ENCODE measurements at regions not wholly inside any gene's neighbourhood (a gene's known extent, or its start where the extent isn't known, plus 50 kb on each side); places are given as distances from the start of the nearest gene placed in this dataset.

DNA sequence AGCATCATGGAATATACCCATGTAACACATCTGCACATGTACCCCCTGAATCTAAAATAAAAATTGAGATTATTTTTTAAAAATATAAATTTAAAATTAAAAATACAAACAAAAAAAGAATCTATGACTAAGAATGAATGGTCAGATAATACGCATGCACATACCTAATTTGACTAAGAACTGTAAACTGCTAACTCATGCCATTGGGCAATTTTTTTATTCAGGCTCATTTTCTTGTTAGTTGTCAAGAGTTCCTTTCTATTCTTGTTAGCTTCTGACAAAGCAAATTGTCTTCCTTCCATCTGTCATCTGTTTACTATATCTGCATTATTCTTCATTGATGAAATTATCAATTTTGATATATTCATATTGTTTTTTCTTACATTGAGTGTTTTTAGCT lies 69.5 kb upstream of the HAND1 start:
- TF ChIP-seq TOX (CRISPR knock-in tag; IDR thresholded peaks at IDR 0.05; ENCODE audit: borderline replicate concordance) = no peak
- no peak for TF ChIP-seq BACH2 (CRISPR knock-in tag; IDR thresholded peaks at IDR 0.05; ENCODE audit: borderline replicate concordance)
- TF ChIP-seq ESRRG (CRISPR knock-in tag; IDR thresholded peaks at IDR 0.05) = no peak
- TF ChIP-seq, protein P1, sequence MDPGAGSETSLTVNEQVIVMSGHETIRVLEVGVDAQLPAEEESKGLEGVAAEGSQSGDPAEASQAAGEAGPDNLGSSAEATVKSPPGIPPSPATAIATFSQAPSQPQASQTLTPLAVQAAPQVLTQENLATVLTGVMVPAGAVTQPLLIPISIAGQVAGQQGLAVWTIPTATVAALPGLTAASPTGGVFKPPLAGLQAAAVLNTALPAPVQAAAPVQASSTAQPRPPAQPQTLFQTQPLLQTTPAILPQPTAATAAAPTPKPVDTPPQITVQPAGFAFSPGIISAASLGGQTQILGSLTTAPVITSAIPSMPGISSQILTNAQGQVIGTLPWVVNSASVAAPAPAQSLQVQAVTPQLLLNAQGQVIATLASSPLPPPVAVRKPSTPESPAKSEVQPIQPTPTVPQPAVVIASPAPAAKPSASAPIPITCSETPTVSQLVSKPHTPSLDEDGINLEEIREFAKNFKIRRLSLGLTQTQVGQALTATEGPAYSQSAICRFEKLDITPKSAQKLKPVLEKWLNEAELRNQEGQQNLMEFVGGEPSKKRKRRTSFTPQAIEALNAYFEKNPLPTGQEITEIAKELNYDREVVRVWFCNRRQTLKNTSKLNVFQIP (CRISPR knock-in tag; IDR thresholded peaks at IDR 0.05; ENCODE audit: borderline replicate concordance, low read depth) = no peak
- TF ChIP-seq TCF4 (CRISPR knock-in tag; IDR thresholded peaks at IDR 0.05; ENCODE audit: borderline replicate concordance) = no peak
- TF ChIP-seq, protein P2, sequence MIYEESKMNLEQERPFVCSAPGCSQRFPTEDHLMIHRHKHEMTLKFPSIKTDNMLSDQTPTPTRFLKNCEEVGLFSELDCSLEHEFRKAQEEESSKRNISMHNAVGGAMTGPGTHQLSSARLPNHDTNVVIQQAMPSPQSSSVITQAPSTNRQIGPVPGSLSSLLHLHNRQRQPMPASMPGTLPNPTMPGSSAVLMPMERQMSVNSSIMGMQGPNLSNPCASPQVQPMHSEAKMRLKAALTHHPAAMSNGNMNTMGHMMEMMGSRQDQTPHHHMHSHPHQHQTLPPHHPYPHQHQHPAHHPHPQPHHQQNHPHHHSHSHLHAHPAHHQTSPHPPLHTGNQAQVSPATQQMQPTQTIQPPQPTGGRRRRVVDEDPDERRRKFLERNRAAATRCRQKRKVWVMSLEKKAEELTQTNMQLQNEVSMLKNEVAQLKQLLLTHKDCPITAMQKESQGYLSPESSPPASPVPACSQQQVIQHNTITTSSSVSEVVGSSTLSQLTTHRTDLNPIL (CRISPR knock-in tag; IDR thresholded peaks at IDR 0.05; ENCODE audit: low read depth) = no peak
- TF ChIP-seq SNAI2 (CRISPR knock-in tag; IDR thresholded peaks at IDR 0.05) = no peak
- TF ChIP-seq ZFP30 (CRISPR knock-in tag; IDR thresholded peaks at IDR 0.05) = no peak
- TF ChIP-seq ZC3H10 (CRISPR knock-in tag; IDR thresholded peaks at IDR 0.05) = no peak
- no peak for TF ChIP-seq ARNTL (CRISPR knock-in tag; IDR thresholded peaks at IDR 0.05; ENCODE audit: borderline replicate concordance, low read depth)
- TF ChIP-seq, protein P3, sequence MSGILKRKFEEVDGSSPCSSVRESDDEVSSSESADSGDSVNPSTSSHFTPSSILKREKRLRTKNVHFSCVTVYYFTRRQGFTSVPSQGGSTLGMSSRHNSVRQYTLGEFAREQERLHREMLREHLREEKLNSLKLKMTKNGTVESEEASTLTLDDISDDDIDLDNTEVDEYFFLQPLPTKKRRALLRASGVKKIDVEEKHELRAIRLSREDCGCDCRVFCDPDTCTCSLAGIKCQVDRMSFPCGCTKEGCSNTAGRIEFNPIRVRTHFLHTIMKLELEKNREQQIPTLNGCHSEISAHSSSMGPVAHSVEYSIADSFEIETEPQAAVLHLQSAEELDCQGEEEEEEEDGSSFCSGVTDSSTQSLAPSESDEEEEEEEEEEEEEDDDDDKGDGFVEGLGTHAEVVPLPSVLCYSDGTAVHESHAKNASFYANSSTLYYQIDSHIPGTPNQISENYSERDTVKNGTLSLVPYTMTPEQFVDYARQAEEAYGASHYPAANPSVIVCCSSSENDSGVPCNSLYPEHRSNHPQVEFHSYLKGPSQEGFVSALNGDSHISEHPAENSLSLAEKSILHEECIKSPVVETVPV (CRISPR knock-in tag; IDR thresholded peaks at IDR 0.05) = no peak
- TF ChIP-seq ZNF565 (CRISPR knock-in tag; conservative IDR thresholded peaks at IDR 0.05; ENCODE audit: low read depth) = no peak
- TF ChIP-seq ZNF70 (CRISPR knock-in tag; IDR thresholded peaks at IDR 0.05) = no peak
- ATAC-seq = no peak

- no peak for TF ChIP-seq ISL1 (CRISPR knock-in tag; IDR thresholded peaks at IDR 0.05)
- TF ChIP-seq, protein P2 (CRISPR knock-in tag; IDR thresholded peaks at IDR 0.05; ENCODE audit: low read depth) = no peak
- no peak for TF ChIP-seq PATZ1 (CRISPR knock-in tag; IDR thresholded peaks at IDR 0.05; ENCODE audit: borderline replicate concordance)
- no peak for TF ChIP-seq ZFP3 (CRISPR knock-in tag; IDR thresholded peaks at IDR 0.05)
- no peak for TF ChIP-seq GLIS3 (CRISPR knock-in tag; IDR thresholded peaks at IDR 0.05)
- no peak for TF ChIP-seq PPARA (CRISPR knock-in tag; IDR thresholded peaks at IDR 0.05; ENCODE audit: borderline replicate concordance)
- no peak for TF ChIP-seq SNAI2 (CRISPR knock-in tag; IDR thresholded peaks at IDR 0.05)
- TF ChIP-seq ZNF70 (CRISPR knock-in tag; IDR thresholded peaks at IDR 0.05) = no peak
- TF ChIP-seq, protein P3 (CRISPR knock-in tag; IDR thresholded peaks at IDR 0.05) = no peak
- TF ChIP-seq ZNF565 (CRISPR knock-in tag; conservative IDR thresholded peaks at IDR 0.05; ENCODE audit: low read depth) = no peak
- no peak for ATAC-seq
These were observed 68.7 kb upstream of the HAND1 start for GRCh38 chr5:154546719-154547118.

- no peak for TF ChIP-seq ESRRG (CRISPR knock-in tag; IDR thresholded peaks at IDR 0.05)
- TF ChIP-seq RARB (CRISPR knock-in tag; IDR thresholded peaks at IDR 0.05) = no peak
- TF ChIP-seq SNAI2 (CRISPR knock-in tag; IDR thresholded peaks at IDR 0.05) = no peak
- TF ChIP-seq ZNF565 (CRISPR knock-in tag; conservative IDR thresholded peaks at IDR 0.05; ENCODE audit: low read depth) = no peak
- TF ChIP-seq ISL1 (CRISPR knock-in tag; IDR thresholded peaks at IDR 0.05) = no peak
- TF ChIP-seq TOX (CRISPR knock-in tag; IDR thresholded peaks at IDR 0.05; ENCODE audit: borderline replicate concordance) = no peak
- ATAC-seq = no peak
These were observed 66.6 kb upstream of the HAND1 start for GRCh38 chr5:154544646-154545045.
